Memory B cell (primary cell): ENCODE measurements at regions not wholly inside any gene's neighbourhood (a gene's known extent, or its start where the extent isn't known, plus 50 kb on each side); places are given as distances from the start of the nearest gene placed in this dataset.

Source experiments
- ATAC-seq: fragments of 150-1000 bp; cut with Tn5 transposase; 2 replicates; pipeline ENCODE4 v1.10.0; 2021; ENCODE audit warnings: low read depth, mild to moderate bottlenecking, moderate library complexity
- DNase-seq, 2 donors: peaks; one replicate each; pipeline ENCODE4 v3.0.0; 2022; ENCODE audit warnings: low spot score in 2 of 2
- H3K27ac Mint-ChIP-seq: one replicate; pipeline ENCODE4 v1.8.0; 2022; ENCODE audit warnings: mild to moderate bottlenecking, moderate library complexity, mixed read lengths
- H3K27me3 Mint-ChIP-seq: one replicate; pipeline ENCODE4 v1.8.0; 2022; ENCODE audit warnings: mixed read lengths
- H3K36me3 Mint-ChIP-seq: one replicate; pipeline ENCODE4 v1.8.0; 2022; ENCODE audit warnings: mild to moderate bottlenecking, mixed read lengths
- H3K4me1 Mint-ChIP-seq: one replicate; pipeline ENCODE4 v1.8.0; 2022; ENCODE audit warnings: mixed read lengths
- H3K4me3 Mint-ChIP-seq: one replicate; pipeline ENCODE4 v1.8.0; 2022; ENCODE audit warnings: mild to moderate bottlenecking, moderate library complexity, mixed read lengths
- H3K9me3 Mint-ChIP-seq: one replicate; pipeline ENCODE4 v1.8.0; 2022; ENCODE audit warnings: mixed read lengths

DNA sequence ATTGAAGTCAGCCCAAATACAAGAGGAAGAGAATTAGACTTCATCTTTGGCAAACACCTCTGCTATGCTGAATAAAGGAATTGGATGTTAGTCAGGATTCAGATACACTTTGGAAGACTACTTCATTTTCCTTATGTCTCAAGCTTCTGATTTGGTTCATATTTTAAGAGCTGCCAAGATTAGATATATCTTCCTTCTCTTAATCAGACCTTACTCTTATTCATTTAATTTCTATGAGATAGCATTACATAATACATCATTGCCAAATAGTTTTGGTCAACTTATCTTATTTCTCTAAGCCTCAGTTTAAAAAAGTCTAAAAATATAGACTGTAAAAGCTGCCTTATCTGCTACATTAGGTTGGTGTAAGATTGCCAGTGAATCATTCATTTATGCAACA lies 330.6 kb upstream of the NAV3 start:
- Mint-ChIP-seq H3K27ac (no peak overlapping the region), H3K4me3 (no peak overlapping the region)

DNA sequence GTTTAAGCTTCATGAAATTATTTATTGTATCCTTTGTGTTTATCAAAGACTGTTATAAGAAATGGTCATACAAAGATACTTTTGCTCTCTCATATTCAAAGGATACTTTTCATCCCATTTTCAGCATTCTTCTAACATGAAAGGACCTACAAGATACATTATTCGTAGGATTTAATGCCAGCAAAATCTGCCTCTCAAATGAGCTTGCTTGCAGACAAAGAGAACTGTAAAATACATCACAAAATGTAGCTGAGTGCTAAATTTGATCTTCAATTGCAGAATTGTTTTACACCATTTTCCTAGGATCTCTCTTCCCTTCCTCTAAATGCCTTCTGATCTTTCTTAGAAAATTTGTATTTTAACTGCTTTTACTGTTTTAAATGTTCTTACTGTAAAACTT lies 333.0 kb upstream of the NAV3 start:
- Mint-ChIP-seq H3K4me1 (no peaks in the 10 kb centered on the region), H3K36me3 (no peaks in the 10 kb centered on the region), H3K9me3 (no peaks in the 10 kb centered on the region), H3K4me3 (no peak overlapping the region), H3K27me3 (no peaks in the 10 kb centered on the region), H3K27ac (no peak overlapping the region)
- DNase-seq (no peak), ATAC-seq (no peak)

More for the DNA sequence above, 330.6 kb upstream of the NAV3 start:
- DNase-seq = no peak
- Mint-ChIP-seq H3K4me1 (no peaks in the 10 kb centered on the region), H3K36me3 (no peaks in the 10 kb centered on the region), H3K9me3 (no peaks in the 10 kb centered on the region), H3K27me3 (no peaks in the 10 kb centered on the region)
- ATAC-seq = no peak

DNA sequence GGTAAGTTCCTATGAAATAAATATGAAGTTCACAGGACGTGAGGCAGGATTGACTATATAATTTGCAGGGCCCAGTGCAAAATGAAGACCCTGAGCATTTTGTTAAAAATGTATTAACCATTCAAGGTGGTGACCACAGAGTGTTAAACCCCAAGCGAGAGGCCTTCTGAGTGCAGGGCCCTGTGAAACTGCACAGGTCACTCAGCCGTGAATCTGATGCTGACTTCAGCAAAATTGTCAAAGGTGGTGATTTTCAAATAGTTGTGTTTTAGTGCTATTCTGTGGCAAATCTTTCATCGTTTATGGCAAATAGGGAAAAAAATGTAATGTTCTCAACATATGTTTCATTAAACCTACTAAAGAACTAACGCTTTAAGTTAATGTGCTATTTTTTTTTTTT lies 334.0 kb upstream of the NAV3 start:
- ATAC-seq (no peak), DNase-seq (no peak)
- no peaks in the 10 kb centered on the region for H3K36me3 Mint-ChIP-seq
- no peaks in the 10 kb centered on the region for H3K27me3 Mint-ChIP-seq
- H3K4me1 Mint-ChIP-seq = no peaks in the 10 kb centered on the region
- H3K4me3 Mint-ChIP-seq = no peak overlapping the region
- no peak overlapping the region for H3K27ac Mint-ChIP-seq
- H3K9me3 Mint-ChIP-seq = no peaks in the 10 kb centered on the region

DNA sequence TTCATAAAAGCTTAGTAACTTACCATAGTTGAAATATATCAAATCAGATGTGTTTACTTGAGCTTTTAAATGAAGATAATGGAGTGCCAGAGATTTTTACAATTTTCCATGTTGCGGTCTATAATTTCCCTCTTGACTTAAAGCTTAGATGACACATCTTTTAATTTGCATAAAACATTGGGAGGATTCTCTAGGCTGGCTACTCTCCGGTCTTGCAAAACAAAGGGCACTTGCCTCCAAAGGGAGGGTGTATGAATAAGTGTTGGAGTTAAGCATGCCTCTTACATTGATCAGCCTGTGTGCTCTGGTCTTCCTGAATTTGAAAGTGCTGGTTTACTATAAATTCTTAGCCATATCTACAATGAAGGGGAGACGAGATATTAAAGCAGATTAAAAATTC lies 336.4 kb upstream of the NAV3 start:
- Mint-ChIP-seq H3K27me3 (no peaks in the 10 kb centered on the region), H3K27ac (no peak overlapping the region), H3K36me3 (no peaks in the 10 kb centered on the region), H3K4me3 (no peak overlapping the region), H3K4me1 (no peaks in the 10 kb centered on the region), H3K9me3 (no peaks in the 10 kb centered on the region)
- DNase-seq = no peak
- ATAC-seq = no peak

DNA sequence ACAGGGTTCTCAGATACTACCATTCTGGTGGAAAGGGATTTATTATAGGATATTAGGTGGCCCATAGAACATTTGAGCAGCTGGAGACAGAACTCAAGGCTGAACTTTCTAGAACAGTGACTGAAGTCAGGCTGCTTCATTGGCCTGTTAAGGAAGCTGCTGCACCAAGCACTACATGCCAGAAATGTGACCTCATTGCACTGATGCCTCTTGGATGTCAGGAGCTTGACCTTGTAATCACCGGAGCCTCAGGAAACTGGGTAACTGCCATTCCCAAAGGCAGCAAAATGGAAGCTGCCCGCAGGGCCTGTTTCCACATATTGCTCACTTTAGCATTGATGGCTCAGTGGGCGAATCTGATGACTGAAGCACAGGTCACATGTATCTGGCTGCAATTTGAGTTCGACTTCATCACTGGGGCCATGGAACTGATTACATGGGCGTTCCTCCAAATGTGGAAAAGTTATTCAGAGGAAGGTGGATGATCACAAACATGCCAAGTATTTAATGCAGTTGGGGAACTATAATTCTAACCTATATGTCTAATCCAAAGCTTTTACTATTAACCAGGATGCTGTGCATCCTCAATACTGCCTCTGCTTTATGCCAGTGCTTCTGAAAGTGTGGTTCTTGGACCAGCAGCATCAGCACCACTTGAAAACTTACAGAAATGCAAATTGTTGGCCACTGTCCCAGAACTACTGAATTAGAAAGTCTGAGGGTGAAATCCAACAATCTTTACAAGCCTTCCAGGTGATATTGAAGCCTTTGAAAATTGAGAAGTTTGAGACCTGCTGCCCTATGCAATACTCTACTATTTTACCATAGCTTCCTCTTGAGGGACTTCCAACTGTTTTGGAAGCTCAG lies 337.2 kb upstream of the NAV3 start:
- no peak overlapping the region for H3K4me3 Mint-ChIP-seq
- H3K27ac Mint-ChIP-seq = no peak overlapping the region
- DNase-seq (no peak), ATAC-seq (no peak)
- no peaks in the 10 kb centered on the region for H3K9me3 Mint-ChIP-seq
- H3K27me3 Mint-ChIP-seq = no peaks in the 10 kb centered on the region
- H3K4me1 Mint-ChIP-seq = no peaks in the 10 kb centered on the region
- no peaks in the 10 kb centered on the region for H3K36me3 Mint-ChIP-seq

DNA sequence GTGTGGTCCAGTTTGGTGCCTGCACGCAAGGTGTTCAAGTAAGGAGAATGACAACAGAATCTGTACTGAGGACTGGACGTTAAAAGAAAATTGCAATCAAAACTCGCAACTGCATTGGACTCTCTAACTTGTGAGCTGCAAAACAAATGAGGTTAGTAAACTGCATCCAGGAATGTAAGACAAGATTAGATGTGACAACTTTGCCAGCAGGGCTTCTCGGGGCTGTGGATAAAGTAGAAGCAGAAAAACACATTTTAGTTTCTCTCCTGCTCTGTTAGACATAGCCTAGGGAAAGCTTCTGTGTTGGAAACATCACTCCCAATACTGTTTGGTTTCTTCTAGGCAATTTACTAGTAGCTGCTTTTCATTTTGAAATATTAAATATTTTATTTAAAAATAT lies 338.2 kb upstream of the NAV3 start:
- Mint-ChIP-seq H3K9me3 (no peaks in the 10 kb centered on the region), H3K4me3 (no peak overlapping the region), H3K27ac (no peak overlapping the region), H3K27me3 (no peaks in the 10 kb centered on the region), H3K36me3 (no peaks in the 10 kb centered on the region), H3K4me1 (no peaks in the 10 kb centered on the region)
- ATAC-seq (no peak), DNase-seq (no peak)

DNA sequence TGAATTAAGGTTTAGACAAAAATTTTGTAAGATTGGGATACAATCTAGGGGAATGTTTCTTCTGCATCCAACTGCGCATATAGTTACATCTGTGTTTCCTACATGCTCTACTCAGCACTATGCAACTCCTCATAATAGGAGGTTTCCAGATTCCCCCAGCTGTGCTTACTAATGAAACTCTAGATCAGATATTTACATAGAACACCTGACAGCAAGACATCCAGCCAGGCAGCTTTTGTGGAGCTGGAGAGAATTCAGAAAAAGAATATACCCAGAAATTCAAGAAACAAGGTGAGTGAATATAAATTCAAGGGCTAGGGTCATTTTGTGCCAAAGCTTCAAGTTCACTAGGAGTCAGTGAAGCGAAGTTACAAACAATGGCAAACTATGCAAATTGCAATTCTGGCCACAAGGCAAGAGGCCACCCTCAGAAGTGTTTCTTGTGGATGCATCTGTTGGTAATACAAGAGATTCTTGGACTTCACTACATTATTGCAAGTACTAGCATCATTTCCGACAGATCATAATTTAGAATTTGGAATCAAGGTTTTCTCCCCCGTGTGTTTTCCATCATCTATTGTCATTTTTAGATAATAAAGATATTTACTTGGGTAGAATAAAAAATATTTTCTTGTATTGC lies 341.2 kb upstream of the NAV3 start:
- H3K9me3 Mint-ChIP-seq = no peaks in the 10 kb centered on the region
- DNase-seq (no peak), ATAC-seq (no peak)
- H3K4me3 Mint-ChIP-seq = no peak overlapping the region
- no peaks in the 10 kb centered on the region for H3K27me3 Mint-ChIP-seq
- H3K27ac Mint-ChIP-seq = no peak overlapping the region
- H3K4me1 Mint-ChIP-seq = no peaks in the 10 kb centered on the region
- no peaks in the 10 kb centered on the region for H3K36me3 Mint-ChIP-seq

DNA sequence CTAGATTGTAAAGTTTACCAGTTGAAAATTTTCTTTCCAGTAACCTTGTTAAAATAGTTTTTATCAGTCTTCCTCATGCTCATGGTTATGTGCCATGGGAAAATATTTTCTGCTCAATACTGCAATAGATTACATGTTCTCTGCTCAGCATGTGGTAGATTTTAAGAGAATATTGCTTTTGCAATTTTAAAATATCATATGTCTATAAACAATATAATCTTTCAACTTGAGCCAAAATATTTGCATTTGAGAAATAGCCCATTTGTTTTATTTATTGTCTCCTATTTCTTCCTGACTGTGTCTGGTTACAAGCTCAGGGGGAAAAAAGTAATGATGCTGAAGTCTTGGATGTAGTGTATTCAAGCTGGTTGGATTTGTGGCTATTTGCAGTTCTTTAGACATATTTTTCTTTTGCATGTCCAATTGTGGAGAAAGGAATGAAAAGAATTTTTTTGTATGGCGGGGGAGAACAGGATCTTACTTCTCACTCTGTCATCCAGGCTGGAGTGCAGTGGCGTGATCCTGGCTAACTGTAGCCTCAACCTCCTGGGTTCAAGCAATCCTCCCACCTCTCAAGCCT lies 342.6 kb upstream of the NAV3 start:
- no peaks in the 10 kb centered on the region for H3K27me3 Mint-ChIP-seq
- no peak for ATAC-seq
- H3K4me3 Mint-ChIP-seq = no peak overlapping the region
- H3K36me3 Mint-ChIP-seq = no peaks in the 10 kb centered on the region
- H3K9me3 Mint-ChIP-seq = no peaks in the 10 kb centered on the region
- no peak for DNase-seq
- no peak overlapping the region for H3K27ac Mint-ChIP-seq
- H3K4me1 Mint-ChIP-seq = no peaks in the 10 kb centered on the region

DNA sequence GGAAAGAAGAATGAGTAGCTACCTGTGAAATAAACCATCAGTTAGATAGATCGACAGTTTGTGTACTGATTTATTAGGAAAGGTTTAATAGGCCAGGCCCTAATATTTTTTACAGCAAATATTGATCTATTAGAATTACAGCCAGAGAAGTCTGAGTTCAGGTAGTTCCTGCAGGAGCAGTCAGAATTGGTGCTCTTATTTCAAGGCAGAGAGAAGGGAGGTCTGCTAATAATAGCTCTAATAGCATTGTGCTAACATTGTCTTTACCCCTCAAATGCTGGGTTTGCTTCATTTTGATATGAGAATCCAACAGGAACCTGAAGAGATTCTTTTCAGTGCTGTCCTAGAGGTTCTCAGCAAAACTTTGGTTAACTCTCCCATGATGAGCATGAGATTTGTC lies 343.8 kb upstream of the NAV3 start:
- Mint-ChIP-seq H3K4me1 (no peaks in the 10 kb centered on the region), H3K36me3 (no peaks in the 10 kb centered on the region), H3K4me3 (no peak overlapping the region), H3K27ac (no peak overlapping the region), H3K9me3 (no peaks in the 10 kb centered on the region), H3K27me3 (no peaks in the 10 kb centered on the region)
- no peak for DNase-seq
- ATAC-seq = no peak

DNA sequence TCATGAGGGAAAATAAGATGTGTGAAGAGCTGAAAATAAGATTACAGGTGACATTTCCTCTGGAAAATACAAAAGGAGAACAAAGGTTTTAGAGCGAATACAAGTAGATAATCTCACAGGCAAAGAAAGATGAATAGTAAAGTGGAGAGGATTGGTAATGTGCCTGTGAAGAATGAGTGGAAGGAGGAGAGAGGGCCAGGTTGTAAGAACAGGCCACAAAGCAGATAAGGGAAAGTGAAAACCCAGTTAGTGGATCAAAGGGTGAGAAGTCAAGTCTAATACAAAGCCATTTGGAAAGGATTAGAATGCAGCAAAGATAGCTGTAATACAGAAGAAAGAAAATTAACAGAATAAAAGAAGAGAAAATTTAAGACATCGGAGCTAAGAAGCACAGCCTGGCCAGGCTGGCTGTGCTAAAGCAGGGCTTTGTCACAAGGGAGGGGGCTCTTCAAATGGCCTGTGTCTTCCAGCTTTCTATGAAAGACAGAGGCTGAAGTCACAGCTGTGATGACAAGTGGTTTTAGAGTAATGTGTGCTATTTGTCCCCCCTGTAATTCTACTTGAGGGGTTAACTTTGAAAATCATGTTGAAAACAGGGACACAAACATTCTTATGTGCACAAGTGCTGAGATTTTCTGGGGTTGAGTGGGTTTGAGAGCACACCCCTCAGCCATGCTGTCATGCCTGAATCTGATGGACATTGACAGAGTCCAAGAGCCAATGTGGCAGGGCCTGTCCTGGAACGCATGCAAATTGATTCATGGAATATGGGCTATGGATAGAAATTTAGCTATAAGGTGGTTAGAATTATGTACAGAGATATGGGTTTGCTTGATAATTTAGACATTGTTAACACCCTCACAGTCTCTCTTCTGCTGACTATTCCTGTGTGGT lies 344.5 kb upstream of the NAV3 start:
- DNase-seq (no peak), ATAC-seq (no peak)
- Mint-ChIP-seq H3K4me3 (no peak overlapping the region), H3K4me1 (no peaks in the 10 kb centered on the region), H3K27me3 (no peaks in the 10 kb centered on the region), H3K9me3 (no peaks in the 10 kb centered on the region), H3K27ac (no peak overlapping the region), H3K36me3 (no peaks in the 10 kb centered on the region)

DNA sequence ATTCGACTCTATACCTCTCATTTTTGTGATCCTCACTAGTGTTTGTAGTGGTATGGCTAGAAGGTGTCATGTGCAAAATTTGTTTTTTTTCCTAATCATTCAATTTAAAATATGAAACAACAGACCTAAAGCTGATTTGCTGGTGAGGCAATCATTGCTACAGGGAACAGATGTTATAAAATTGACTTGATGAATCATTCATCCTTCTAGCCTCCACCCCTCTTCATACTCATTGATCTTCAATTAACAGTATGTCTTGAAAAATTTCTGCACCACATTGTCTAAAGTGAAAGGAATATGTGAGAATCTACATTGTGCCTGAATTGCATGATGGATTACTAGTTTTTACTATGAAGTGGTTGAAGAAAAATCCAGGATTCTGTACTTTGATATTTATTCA lies 349.0 kb upstream of the NAV3 start:
- H3K4me3 Mint-ChIP-seq = no peak overlapping the region
- DNase-seq = no peak
- H3K27me3 Mint-ChIP-seq = no peaks in the 10 kb centered on the region
- no peaks in the 10 kb centered on the region for H3K36me3 Mint-ChIP-seq
- no peaks in the 10 kb centered on the region for H3K4me1 Mint-ChIP-seq
- no peaks in the 10 kb centered on the region for H3K9me3 Mint-ChIP-seq
- ATAC-seq = no peak
- H3K27ac Mint-ChIP-seq = no peak overlapping the region

DNA sequence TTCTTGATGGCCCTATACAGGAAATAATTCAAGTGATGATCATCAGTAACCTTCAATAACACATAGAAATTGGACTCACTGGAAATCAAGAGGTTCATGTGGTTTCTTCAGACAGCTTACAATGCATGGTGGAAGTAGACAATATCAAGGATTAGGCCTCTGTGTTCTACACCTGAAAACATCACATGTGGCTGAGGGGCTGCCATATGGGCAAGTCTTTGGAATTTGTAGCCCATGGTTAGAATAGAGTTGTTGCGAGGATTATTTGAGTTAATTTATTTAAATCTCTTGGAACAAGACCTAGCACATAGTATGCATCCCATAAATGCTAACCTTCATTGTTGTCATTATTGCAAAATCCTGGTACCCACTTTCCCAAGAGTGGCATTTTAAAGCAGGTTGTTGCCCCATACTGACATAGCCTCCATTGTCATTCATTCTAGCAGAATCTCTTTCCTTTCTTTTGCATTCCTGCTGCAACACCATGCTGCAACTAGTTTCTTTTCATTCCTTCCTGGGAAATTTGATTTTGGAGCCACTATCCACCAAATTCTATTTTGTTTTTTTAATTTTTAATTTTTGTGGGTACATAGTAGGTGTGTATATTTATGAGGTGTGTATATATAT lies 352.7 kb upstream of the NAV3 start:
- no peak for ATAC-seq
- no peak for DNase-seq
- Mint-ChIP-seq H3K27ac (no peak overlapping the region), H3K9me3 (peaks cover 3% of the 10 kb centered on the region), H3K36me3 (no peaks in the 10 kb centered on the region), H3K4me1 (no peaks in the 10 kb centered on the region), H3K27me3 (no peaks in the 10 kb centered on the region), H3K4me3 (no peak overlapping the region)

DNA sequence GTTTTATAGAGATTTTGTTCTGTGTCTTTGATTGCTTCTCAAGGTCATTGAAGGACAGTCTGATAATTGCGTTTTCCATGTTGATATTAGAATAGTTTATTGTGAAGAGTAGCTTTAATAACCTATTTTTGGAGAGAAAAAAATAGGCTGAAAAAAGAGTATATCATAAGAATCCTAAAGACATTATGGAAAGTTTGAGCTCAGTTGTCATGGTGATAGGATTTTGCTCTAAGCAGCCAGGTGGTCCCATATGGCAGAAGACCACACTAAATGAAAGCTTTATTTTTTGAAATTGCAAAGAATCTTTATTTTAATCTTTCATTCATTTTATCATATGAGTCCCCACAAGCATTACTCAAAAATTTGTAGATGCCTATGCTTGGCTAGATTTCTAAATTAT lies 358.9 kb upstream of the NAV3 start:
- H3K4me1 Mint-ChIP-seq = no peaks in the 10 kb centered on the region
- H3K4me3 Mint-ChIP-seq = no peak overlapping the region
- H3K36me3 Mint-ChIP-seq = no peaks in the 10 kb centered on the region
- no peaks in the 10 kb centered on the region for H3K27me3 Mint-ChIP-seq
- H3K9me3 Mint-ChIP-seq = peaks cover 6% of the 10 kb centered on the region
- H3K27ac Mint-ChIP-seq = no peak overlapping the region
- ATAC-seq (no peak), DNase-seq (no peak)
